Fibroblast of skin of scalp (primary cell): ENCODE measurements at regions not wholly inside any gene's neighbourhood (a gene's known extent, or its start where the extent isn't known, plus 50 kb on each side); places are given as distances from the start of the nearest gene placed in this dataset.

Experiments used
- DNase-seq: peaks from one replicate; pipeline ENCODE4 v3.0.0-alpha.2; 2013

GRCh38 chr21:20703112-20703767 lies 295.0 kb upstream of the NCAM2 start:
- DNase-seq, result no peak

GRCh38 chr21:20720623-20721022 lies 277.6 kb upstream of the NCAM2 start:
- peak; percentile 76 for DNase-seq

DNA sequence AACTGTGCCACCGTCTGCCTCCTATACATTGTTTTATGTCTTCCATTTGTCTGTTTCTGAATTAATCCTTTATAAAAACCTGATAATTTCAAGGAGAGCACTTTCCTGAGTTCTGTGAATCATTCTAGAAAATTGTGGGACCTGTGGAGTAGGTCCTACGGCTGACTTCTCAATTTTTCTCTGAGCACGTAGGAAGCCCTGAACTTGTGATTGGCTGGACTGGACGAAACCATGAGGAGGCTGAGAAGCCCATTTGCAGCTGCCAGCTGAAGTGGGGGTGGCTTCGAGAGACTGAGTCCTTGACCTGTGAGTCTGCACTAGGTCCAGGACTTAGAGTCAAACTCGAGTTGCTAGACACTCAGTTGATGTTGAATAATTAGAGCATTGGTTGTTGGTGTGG lies 277.1 kb upstream of the NCAM2 start:
- no peak for DNase-seq

GRCh38 chr21:20728691-20729090 lies 269.5 kb upstream of the NCAM2 start:
- no peak for DNase-seq

GRCh38 chr21:20729376-20729775 lies 268.8 kb upstream of the NCAM2 start:
- DNase-seq, result peak; percentile 23

DNA sequence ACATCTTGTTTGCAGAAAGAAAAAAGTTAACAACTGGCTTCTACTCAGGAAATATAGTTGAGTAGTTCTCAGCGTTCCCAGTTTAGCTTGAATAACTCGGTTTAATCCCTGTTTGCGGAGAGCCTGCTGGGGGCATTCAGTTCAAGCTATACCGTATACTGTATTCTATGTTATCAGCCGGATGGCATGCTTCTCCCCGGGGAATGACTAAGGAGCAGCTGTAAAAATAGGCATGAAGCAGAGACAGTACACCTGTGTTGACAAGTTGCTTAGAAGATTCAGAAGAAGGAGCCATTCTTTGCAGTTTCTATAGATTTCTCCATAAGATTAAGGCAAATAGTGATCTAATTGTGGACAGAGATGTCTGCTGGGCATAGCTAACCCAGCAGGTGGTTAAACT lies 267.8 kb upstream of the NCAM2 start:
- peak; percentile 28 for DNase-seq

DNA sequence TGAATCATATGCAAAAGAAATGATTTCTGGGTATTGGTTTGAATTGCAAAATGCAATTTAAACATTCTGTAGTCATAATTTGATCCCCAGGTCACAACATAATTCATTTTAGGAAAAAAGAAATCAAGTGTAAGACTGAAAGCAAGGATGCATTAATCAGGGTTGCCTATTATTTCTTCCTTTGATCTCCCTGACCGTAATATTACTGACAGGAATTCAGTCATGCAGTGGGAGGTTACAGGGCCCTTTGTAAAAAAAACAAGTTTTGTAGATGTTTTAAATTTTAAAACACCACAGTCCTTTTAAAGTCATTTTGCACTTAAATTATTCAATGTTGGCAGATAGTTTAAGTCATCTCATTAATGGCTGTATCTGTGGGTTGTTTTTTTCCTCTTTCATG lies 263.0 kb upstream of the NCAM2 start:
- no peak for DNase-seq

DNA sequence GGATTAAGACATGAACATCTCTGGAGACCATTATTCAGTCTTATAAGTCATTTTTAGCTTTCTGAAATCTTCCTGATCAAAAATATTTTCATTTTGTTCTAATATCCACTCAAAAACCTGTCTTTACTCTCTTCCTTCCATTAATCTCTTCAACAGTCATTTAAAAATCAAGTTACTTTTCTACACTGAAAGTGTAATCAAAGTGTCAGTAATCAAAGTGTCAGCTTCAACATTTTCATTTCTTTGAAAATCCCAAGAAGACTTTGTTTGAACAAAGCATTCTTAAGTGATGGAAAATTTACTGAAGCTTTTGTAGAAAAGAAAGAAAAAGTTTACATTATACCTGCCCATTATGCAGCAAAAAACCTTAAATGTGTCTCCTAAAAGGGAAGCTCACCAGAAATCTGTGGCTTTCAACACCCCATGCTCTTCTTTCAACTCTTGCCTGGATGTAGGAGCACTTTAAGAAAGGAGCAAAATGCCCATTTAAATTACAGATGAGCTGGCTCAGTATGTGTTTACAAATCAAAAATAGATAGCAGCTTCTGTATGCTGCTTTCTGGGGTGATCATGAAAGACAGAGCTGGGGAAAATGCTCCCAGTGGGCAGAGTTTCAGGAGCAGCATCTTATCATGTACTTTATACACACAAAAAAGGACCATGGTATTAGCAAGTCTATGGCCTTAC lies 260.8 kb upstream of the NCAM2 start:
- no peak for DNase-seq

- DNase-seq, result no peak
These were observed 258.8 kb upstream of the NCAM2 start for GRCh38 chr21:20739421-20739820.

GRCh38 chr21:20741445-20741844 lies 256.8 kb upstream of the NCAM2 start:
- no peak for DNase-seq

DNA sequence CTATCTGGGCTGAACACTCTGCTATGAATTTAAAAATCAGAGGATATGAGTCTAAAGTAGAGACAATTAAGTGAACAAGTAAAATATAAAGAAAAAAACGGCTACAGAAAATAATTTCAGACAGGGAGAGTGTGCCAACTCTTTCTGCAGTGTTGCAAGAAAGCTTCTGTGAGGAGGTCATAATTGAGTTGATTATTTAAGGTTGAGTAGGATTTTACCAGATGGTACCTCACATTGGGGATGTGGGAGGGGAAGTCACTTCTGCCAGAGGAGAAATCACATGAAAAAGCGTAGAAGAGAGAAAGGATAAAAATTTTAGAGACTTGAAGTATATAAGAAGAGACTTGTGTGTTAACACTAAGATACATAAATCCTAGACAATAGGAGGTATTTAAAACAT lies 238.0 kb upstream of the NCAM2 start:
- no peak for DNase-seq

DNA sequence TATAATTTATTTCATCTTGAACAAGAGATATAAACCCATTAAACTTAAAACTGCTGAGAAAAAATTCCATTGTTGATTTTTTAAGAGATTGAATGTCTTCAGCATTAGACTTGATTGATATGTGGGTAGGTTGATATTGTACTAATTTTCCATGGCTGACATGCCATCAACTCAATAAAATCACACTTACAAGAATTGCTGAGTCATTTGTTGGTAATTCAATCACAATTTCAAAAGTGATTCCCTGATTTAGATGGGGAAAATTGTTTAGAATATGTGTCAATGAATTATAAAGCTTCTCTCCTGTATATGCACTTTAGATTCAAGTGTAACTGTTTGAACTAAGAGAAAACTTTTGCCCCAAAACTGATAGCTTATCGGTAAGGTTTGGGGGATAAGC lies 223.5 kb upstream of the NCAM2 start:
- no peak for DNase-seq

DNA sequence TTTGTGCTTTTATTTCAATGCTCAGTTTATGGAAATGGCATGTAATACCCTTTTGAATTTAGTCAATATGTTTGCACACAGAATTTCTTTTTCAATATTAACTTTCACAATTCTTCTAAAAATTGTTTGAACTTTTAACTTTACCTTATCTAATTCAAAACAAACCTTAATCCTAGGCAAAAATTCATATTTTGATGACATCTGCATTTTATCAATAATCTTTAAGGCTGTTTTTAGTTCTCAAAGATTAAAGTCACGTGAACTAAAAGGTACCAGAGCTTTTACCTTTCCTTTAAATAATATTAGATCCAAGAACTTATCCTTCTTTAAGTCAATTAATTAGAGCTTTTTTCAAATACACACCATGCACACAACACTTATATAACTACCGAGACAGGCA lies 218.9 kb upstream of the NCAM2 start:
- DNase-seq, result no peak

- DNase-seq, result peak; percentile 49
These were observed 214.6 kb upstream of the NCAM2 start for GRCh38 chr21:20783611-20784010.

- DNase-seq, result peak; percentile 61
These were observed 208.3 kb upstream of the NCAM2 start for GRCh38 chr21:20789729-20790500.

GRCh38 chr21:20800106-20800505 lies 198.1 kb upstream of the NCAM2 start:
- DNase-seq, result peak; percentile 43

- DNase-seq, result no peak
These were observed 196.0 kb upstream of the NCAM2 start for GRCh38 chr21:20802201-20802600.

GRCh38 chr21:20802631-20803260 lies 195.5 kb upstream of the NCAM2 start:
- no peak for DNase-seq

GRCh38 chr21:20811702-20812101 lies 186.5 kb upstream of the NCAM2 start:
- DNase-seq, result no peak

DNA sequence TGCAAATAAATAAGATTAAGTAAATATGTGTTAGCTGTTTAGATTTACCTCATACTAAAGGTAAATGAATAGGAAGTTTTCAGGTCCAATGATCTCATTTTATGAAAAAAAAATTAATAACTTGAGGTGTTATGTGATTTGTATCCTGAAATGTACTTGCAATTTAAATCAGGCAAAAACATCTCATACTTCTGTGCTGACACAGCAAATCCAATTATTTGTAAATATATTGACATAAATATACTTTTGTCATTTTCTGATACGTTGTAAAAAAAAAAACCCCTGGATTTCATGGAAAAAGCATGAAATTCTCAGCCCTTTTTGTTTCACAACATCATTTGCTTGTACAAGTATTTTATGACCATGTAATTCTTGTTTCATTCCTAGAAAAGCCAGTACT lies 184.1 kb upstream of the NCAM2 start:
- no peak for DNase-seq

DNA sequence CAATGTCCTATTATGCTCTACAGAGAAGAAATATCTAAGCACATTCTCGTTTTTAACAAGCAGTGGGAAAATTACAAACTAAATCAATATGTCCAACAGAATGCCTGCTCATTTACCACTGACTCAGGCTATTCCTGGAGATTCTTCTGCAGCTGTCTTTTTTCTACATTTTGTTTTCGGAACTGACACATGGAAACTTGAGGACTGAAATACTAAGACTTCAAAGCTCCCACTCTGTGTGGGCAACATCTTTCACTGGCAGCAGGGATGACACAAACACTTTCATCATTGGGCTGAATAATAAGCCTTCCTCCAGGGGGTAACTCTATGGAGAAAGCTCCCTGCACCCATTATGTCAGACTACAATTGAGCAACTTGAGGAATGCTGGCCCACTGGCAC lies 175.5 kb upstream of the NCAM2 start:
- DNase-seq, result peak; percentile 42

GRCh38 chr21:20852866-20853265 lies 145.3 kb upstream of the NCAM2 start:
- peak; percentile 44 for DNase-seq

- no peak for DNase-seq
These were observed 141.3 kb upstream of the NCAM2 start for GRCh38 chr21:20856926-20857325.
